OCI-LY1 (cell line): ENCODE measurements at regions not wholly inside any gene's neighbourhood (a gene's known extent, or its start where the extent isn't known, plus 50 kb on each side); places are given as distances from the start of the nearest gene placed in this dataset.

Experiments
- H2AFZ ChIP-seq: fragments of 200-600 bp; sonication (generic), shearing (Covaris generic); 2 replicates; pipeline ENCODE4 v1.6.0; 2014; ENCODE audit warnings: antibody characterized with exemption, mild to moderate bottlenecking, low read length
- H3F3A ChIP-seq: fragments of 200-600 bp; sonication (generic), shearing (Covaris generic); 2 replicates; pipeline ENCODE4 v1.6.0; 2014; ENCODE audit warnings: mild to moderate bottlenecking, antibody characterized with exemption, low read length, moderate library complexity; ENCODE audit not compliant: insufficient read depth
- H3K27ac ChIP-seq: fragments of 200-600 bp; sonication (generic); 2 replicates; pipeline ENCODE4 v1.5.1; 2014; ENCODE audit warnings: low read length, mixed run types, mild to moderate bottlenecking, low read depth; ENCODE audit not compliant: poor library complexity, severe bottlenecking
- H3K27me3 ChIP-seq: fragments of 200-600 bp; sonication (generic); 2 replicates; pipeline ENCODE4 v1.6.0; 2014; ENCODE audit warnings: antibody characterized with exemption, mild to moderate bottlenecking, low read length, moderate library complexity; ENCODE audit not compliant: insufficient read depth
- H3K36me3 ChIP-seq: fragments of 200-600 bp; sonication (generic); 2 replicates; pipeline ENCODE4 v1.6.1; 2014; ENCODE audit warnings: mild to moderate bottlenecking, antibody characterized with exemption, low read length, moderate library complexity, mixed read lengths; ENCODE audit not compliant: insufficient read depth
- H3K4me1 ChIP-seq: fragments of 200-600 bp; sonication (generic); 2 replicates; pipeline ENCODE4 v1.5.1; 2014; ENCODE audit warnings: mild to moderate bottlenecking, low read length, moderate library complexity; ENCODE audit not compliant: insufficient read depth, severe bottlenecking
- H3K4me2 ChIP-seq: fragments of 200-600 bp; sonication (generic), shearing (Covaris generic); 2 replicates; pipeline ENCODE4 v1.6.1; 2014; ENCODE audit warnings: low read length
- H3K4me3 ChIP-seq: fragments of 200-600 bp; sonication (generic); 2 replicates; pipeline ENCODE4 v1.5.1; 2014; ENCODE audit warnings: low read length, low read depth, mild to moderate bottlenecking, mixed read lengths; ENCODE audit not compliant: poor library complexity, severe bottlenecking
- H3K79me2 ChIP-seq: fragments of 200-600 bp; shearing (Covaris generic); 2 replicates; pipeline ENCODE4 v1.6.1; 2016; ENCODE audit warnings: mixed run types, low read length, mixed read lengths; ENCODE audit not compliant: insufficient read depth
- H3K9ac ChIP-seq: fragments of 200-600 bp; sonication (generic), shearing (Covaris generic); 2 replicates; pipeline ENCODE4 v1.6.1; 2014; ENCODE audit warnings: mild to moderate bottlenecking, low read length, mixed read lengths
- H3K9me2 ChIP-seq: fragments of 200-600 bp; sonication (generic), shearing (Covaris generic); 2 replicates; pipeline ENCODE4 v1.6.1; 2014; ENCODE audit warnings: low read depth, mild to moderate bottlenecking, low read length, mixed read lengths
- H3K9me3 ChIP-seq: fragments of 200-600 bp; shearing (Covaris generic); 2 replicates; pipeline ENCODE4 v1.6.1; 2014; ENCODE audit warnings: low read length, mixed read lengths
- H4K20me1 ChIP-seq: fragments of 200-600 bp; sonication (generic), shearing (Covaris generic); 2 replicates; pipeline ENCODE4 v1.6.0; 2016; ENCODE audit warnings: mild to moderate bottlenecking, low read length; ENCODE audit not compliant: insufficient read depth
- CTCF ChIP-seq: fragments of 200-600 bp; sonication (generic), shearing (Covaris generic); IDR thresholded peaks from 2 replicates; pipeline ENCODE4 v1.5.1; 2017; ENCODE audit warnings: mild to moderate bottlenecking, antibody characterized with exemption, low read length, moderate library complexity, mixed read lengths
- EZH2 ChIP-seq: fragments of 200-600 bp; sonication (generic), shearing (Covaris generic); IDR thresholded peaks from 2 replicates; pipeline ENCODE4 v1.8.0; 2017; ENCODE audit warnings: borderline replicate concordance, mixed run types, mild to moderate bottlenecking, antibody characterized with exemption, low read length, moderate library complexity, mixed read lengths

GRCh38 chr3:117609330-117609729 lies 899.8 kb downstream of the TUSC7 start:
- Histone ChIP-seq H2AFZ (no peak overlapping the region), H3F3A (no peaks in the 10 kb centered on the region), H3K9me3 (no peaks in the 10 kb centered on the region), H3K9me2 (no peaks in the 10 kb centered on the region), H4K20me1 (no peaks in the 10 kb centered on the region), H3K4me1 (no peaks in the 10 kb centered on the region), H3K27ac (no peak overlapping the region), H3K4me2 (no peak overlapping the region), H3K9ac (no peak overlapping the region), H3K79me2 (no peaks in the 10 kb centered on the region), H3K27me3 (no peaks in the 10 kb centered on the region), H3K4me3 (no peak overlapping the region), H3K36me3 (no peaks in the 10 kb centered on the region)
- TF ChIP-seq CTCF: no peak
- TF ChIP-seq EZH2: no peak

- TF ChIP-seq EZH2 (no peak), CTCF (no peak)
- H3K36me3 ChIP-seq: no peaks in the 10 kb centered on the region
- no peaks in the 10 kb centered on the region for H4K20me1 ChIP-seq
- no peaks in the 10 kb centered on the region for H3F3A ChIP-seq
- H2AFZ ChIP-seq: no peak overlapping the region
- no peak overlapping the region for H3K4me2 ChIP-seq
- no peaks in the 10 kb centered on the region for H3K9me3 ChIP-seq
- no peak overlapping the region for H3K9ac ChIP-seq
- no peak overlapping the region for H3K27ac ChIP-seq
- H3K4me1 ChIP-seq: no peaks in the 10 kb centered on the region
- H3K9me2 ChIP-seq: no peaks in the 10 kb centered on the region
- H3K27me3 ChIP-seq: no peaks in the 10 kb centered on the region
- no peaks in the 10 kb centered on the region for H3K79me2 ChIP-seq
- H3K4me3 ChIP-seq: no peak overlapping the region
These were observed 900.6 kb downstream of the TUSC7 start for GRCh38 chr3:117610156-117610555.

- no peak overlapping the region for H3K4me2 ChIP-seq
- no peak for TF ChIP-seq CTCF
- H3K4me3 ChIP-seq: no peak overlapping the region
- no peaks in the 10 kb centered on the region for H3K4me1 ChIP-seq
- H3K36me3 ChIP-seq: no peaks in the 10 kb centered on the region
- no peaks in the 10 kb centered on the region for H3F3A ChIP-seq
- no peak overlapping the region for H3K27ac ChIP-seq
- no peaks in the 10 kb centered on the region for H4K20me1 ChIP-seq
- H3K9me2 ChIP-seq: no peaks in the 10 kb centered on the region
- H3K9me3 ChIP-seq: no peaks in the 10 kb centered on the region
- no peak overlapping the region for H2AFZ ChIP-seq
- no peaks in the 10 kb centered on the region for H3K79me2 ChIP-seq
- H3K27me3 ChIP-seq: no peaks in the 10 kb centered on the region
- no peak overlapping the region for H3K9ac ChIP-seq
These were observed 901.6 kb downstream of the TUSC7 start for GRCh38 chr3:117611211-117611610.
